Panc1 (cell line): ENCODE measurements at regions not wholly inside any gene's neighbourhood (a gene's known extent, or its start where the extent isn't known, plus 50 kb on each side); places are given as distances from the start of the nearest gene placed in this dataset.

Experiments
- POLR2AphosphoS5 ChIP-seq: IDR thresholded peaks from 2 replicates; pipeline ENCODE4 v1.6.1; 2012; ENCODE audit warnings: mild to moderate bottlenecking, low read depth, low read length, moderate library complexity
- SIN3A ChIP-seq: IDR thresholded peaks from 2 replicates; pipeline ENCODE4 v1.6.1; 2012; ENCODE audit warnings: low read depth, mild to moderate bottlenecking, low read length, moderate library complexity, borderline replicate concordance; ENCODE audit not compliant: insufficient read depth
- TCF7L2 ChIP-seq: IDR thresholded peaks from 2 replicates; pipeline ENCODE4 v1.6.1; 2011; ENCODE audit warnings: mild to moderate bottlenecking, low read depth, low read length, inconsistent platforms
- TF ChIP-seq, protein P1 (sequence below): fragments of 450-650 bp; IDR thresholded peaks from 2 replicates; pipeline ENCODE4 v1.5.1; 2017; ENCODE audit warnings: mild to moderate bottlenecking
- TF ChIP-seq, protein P2 (sequence below), 2 experiments: IDR thresholded peaks; 2 replicates each; pipeline ENCODE4 v1.6.1; 2011 to 2012; ENCODE audit warnings: low read depth in 2 of 2, control low read depth in 1 of 2, low read length in 1 of 2, mild to moderate bottlenecking in 1 of 2, moderate library complexity in 1 of 2; ENCODE audit not compliant: insufficient read depth in 1 of 2

DNA sequence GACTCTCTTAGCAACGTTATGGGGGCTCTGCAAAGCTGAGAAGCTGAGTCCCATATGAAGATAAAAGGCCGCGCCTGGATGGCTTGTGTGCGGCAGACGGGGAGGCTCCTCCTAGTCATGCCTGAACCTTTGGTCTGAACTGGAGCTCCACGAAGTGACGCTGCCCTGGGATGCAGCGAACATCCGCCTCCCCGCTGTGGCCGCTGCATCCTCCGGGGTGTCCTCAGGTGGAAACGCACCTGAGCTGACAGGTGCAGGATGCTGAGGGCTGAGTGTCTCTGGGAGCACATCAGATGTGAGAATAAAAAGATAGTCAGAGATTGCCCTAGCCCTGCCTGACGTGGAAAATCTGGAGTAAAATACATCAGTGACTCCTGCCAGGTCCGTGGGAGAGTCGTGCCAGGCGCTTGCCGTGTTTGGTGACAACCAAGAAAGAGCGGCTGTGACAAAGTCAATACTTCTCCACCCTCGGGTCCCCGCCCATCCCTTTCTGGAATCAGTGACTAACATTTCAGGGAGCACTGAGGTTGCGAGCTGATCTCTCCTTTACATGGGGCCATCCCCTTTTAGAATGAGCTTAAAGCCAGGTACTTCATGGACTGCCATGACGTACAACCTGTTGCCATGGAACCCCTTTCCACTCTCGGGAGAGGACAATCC is 162.8 kb upstream of the AFDN start:
- TF ChIP-seq, protein P1, sequence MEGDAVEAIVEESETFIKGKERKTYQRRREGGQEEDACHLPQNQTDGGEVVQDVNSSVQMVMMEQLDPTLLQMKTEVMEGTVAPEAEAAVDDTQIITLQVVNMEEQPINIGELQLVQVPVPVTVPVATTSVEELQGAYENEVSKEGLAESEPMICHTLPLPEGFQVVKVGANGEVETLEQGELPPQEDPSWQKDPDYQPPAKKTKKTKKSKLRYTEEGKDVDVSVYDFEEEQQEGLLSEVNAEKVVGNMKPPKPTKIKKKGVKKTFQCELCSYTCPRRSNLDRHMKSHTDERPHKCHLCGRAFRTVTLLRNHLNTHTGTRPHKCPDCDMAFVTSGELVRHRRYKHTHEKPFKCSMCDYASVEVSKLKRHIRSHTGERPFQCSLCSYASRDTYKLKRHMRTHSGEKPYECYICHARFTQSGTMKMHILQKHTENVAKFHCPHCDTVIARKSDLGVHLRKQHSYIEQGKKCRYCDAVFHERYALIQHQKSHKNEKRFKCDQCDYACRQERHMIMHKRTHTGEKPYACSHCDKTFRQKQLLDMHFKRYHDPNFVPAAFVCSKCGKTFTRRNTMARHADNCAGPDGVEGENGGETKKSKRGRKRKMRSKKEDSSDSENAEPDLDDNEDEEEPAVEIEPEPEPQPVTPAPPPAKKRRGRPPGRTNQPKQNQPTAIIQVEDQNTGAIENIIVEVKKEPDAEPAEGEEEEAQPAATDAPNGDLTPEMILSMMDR: no peak
- no peak for TF ChIP-seq POLR2AphosphoS5
- no peak for TF ChIP-seq SIN3A
- TF ChIP-seq, protein P2, sequence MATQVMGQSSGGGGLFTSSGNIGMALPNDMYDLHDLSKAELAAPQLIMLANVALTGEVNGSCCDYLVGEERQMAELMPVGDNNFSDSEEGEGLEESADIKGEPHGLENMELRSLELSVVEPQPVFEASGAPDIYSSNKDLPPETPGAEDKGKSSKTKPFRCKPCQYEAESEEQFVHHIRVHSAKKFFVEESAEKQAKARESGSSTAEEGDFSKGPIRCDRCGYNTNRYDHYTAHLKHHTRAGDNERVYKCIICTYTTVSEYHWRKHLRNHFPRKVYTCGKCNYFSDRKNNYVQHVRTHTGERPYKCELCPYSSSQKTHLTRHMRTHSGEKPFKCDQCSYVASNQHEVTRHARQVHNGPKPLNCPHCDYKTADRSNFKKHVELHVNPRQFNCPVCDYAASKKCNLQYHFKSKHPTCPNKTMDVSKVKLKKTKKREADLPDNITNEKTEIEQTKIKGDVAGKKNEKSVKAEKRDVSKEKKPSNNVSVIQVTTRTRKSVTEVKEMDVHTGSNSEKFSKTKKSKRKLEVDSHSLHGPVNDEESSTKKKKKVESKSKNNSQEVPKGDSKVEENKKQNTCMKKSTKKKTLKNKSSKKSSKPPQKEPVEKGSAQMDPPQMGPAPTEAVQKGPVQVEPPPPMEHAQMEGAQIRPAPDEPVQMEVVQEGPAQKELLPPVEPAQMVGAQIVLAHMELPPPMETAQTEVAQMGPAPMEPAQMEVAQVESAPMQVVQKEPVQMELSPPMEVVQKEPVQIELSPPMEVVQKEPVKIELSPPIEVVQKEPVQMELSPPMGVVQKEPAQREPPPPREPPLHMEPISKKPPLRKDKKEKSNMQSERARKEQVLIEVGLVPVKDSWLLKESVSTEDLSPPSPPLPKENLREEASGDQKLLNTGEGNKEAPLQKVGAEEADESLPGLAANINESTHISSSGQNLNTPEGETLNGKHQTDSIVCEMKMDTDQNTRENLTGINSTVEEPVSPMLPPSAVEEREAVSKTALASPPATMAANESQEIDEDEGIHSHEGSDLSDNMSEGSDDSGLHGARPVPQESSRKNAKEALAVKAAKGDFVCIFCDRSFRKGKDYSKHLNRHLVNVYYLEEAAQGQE (IDR thresholded peaks at IDR 0.05; ENCODE audit: insufficient read depth in 1 of 2, low read depth in 2 of 2, low read length in 1 of 2): no peak
- TF ChIP-seq TCF7L2: no peak
